HCT116 (cell line): ENCODE measurements at regions not wholly inside any gene's neighbourhood (a gene's known extent, or its start where the extent isn't known, plus 50 kb on each side); places are given as distances from the start of the nearest gene placed in this dataset.

ENCODE experiments used
- CEBPB ChIP-seq: IDR thresholded peaks from 2 replicates; pipeline ENCODE4 v1.6.1; 2012; ENCODE audit warnings: low read depth
- EZH2 ChIP-seq: fragments of 200-600 bp; sonication (generic); IDR thresholded peaks from 2 replicates; pipeline ENCODE4 v1.6.1; 2017; ENCODE audit warnings: antibody characterized with exemption, mixed run types
- POLR2A ChIP-seq: IDR thresholded peaks from 2 replicates; pipeline ENCODE4 v1.7.0; 2011; ENCODE audit warnings: borderline replicate concordance; ENCODE audit not compliant: insufficient read depth, insufficient read length; ENCODE audit errors: extremely low read depth
- POLR2AphosphoS5 ChIP-seq: IDR thresholded peaks from 2 replicates; pipeline ENCODE4 v1.6.1; 2011; ENCODE audit warnings: mild to moderate bottlenecking, low read depth, low read length, moderate library complexity
- RAD21 ChIP-seq: IDR thresholded peaks from 2 replicates; pipeline ENCODE4 v1.6.1; 2012; ENCODE audit warnings: low read depth, mild to moderate bottlenecking
- SP1 ChIP-seq: IDR thresholded peaks from 2 replicates; pipeline ENCODE4 v1.6.1; 2012; ENCODE audit warnings: low read depth
- YY1 ChIP-seq: IDR thresholded peaks from 2 replicates; pipeline ENCODE4 v1.6.1; 2011; ENCODE audit warnings: low read length, low read depth, moderate library complexity, mild to moderate bottlenecking; ENCODE audit not compliant: insufficient replicate concordance; ENCODE audit errors: extremely low read depth
- ZNF274 ChIP-seq: fragments of 200-500 bp; sonication (Bioruptor generic); IDR thresholded peaks from 2 replicates; pipeline ENCODE4 v1.6.1; 2014; ENCODE audit warnings: mild to moderate bottlenecking, low read depth, low read length, inconsistent platforms
- TF ChIP-seq, protein P1 (sequence below): IDR thresholded peaks from 2 replicates; pipeline ENCODE4 v1.6.1; 2012
- TF ChIP-seq, protein P2 (sequence below), 3 experiments: fragments of 200-600 bp in 1 of 3; sonication (generic) in 1 of 3; IDR thresholded peaks in 2 of 3; conservative IDR thresholded peaks in 1 of 3; 2 replicates each; pipeline ENCODE4 v1.5.1; 2012 to 2017; ENCODE audit warnings: low read depth in 2 of 3, low read length in 2 of 3, antibody characterized with exemption in 1 of 3, borderline replicate concordance in 1 of 3, control low read depth in 1 of 3, mild to moderate bottlenecking in 1 of 3, mixed read lengths in 1 of 3, mixed run types in 1 of 3, moderate library complexity in 1 of 3; ENCODE audit not compliant: insufficient read depth in 1 of 3
- TF ChIP-seq, protein P3 (sequence below): IDR thresholded peaks from 2 replicates; pipeline ENCODE4 v1.6.1; 2011; ENCODE audit warnings: mild to moderate bottlenecking, low read length, moderate library complexity; ENCODE audit not compliant: insufficient replicate concordance; ENCODE audit errors: extremely low read depth

DNA sequence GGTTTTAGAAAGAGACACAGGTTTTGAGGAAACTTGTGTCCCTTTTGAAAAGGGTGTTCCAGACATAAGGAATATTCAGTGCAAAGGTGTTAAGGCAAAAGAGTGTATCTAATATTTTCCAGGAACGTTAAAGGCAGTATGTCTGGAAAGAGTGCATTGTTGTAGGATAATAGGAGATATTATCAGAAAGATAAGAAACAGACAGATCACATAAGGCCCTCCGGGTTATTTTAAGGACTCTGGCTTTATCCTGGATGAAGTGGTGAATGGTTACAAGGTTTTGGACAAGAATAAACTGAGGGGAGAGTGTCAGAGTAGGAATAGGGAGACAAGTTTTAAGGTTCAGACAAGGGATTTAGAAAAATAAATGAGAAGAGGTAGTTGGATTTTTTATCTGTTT lies 493.7 kb upstream of the GRM7 start:
- TF ChIP-seq, protein P1, sequence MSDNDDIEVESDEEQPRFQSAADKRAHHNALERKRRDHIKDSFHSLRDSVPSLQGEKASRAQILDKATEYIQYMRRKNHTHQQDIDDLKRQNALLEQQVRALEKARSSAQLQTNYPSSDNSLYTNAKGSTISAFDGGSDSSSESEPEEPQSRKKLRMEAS, result no peak
- TF ChIP-seq EZH2 (no peak), POLR2A (no peak), CEBPB (no peak), POLR2AphosphoS5 (no peak), ZNF274 (no peak), YY1 (no peak), SP1 (no peak), RAD21 (no peak)
- TF ChIP-seq, protein P2, sequence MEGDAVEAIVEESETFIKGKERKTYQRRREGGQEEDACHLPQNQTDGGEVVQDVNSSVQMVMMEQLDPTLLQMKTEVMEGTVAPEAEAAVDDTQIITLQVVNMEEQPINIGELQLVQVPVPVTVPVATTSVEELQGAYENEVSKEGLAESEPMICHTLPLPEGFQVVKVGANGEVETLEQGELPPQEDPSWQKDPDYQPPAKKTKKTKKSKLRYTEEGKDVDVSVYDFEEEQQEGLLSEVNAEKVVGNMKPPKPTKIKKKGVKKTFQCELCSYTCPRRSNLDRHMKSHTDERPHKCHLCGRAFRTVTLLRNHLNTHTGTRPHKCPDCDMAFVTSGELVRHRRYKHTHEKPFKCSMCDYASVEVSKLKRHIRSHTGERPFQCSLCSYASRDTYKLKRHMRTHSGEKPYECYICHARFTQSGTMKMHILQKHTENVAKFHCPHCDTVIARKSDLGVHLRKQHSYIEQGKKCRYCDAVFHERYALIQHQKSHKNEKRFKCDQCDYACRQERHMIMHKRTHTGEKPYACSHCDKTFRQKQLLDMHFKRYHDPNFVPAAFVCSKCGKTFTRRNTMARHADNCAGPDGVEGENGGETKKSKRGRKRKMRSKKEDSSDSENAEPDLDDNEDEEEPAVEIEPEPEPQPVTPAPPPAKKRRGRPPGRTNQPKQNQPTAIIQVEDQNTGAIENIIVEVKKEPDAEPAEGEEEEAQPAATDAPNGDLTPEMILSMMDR (IDR thresholded peaks at IDR 0.05 in 2 of 3, conservative IDR thresholded peaks at IDR 0.05 in 1 of 3; ENCODE audit: borderline replicate concordance in 1 of 3, insufficient read depth in 1 of 3, low read depth in 2 of 3, low read length in 2 of 3), result no peak
- TF ChIP-seq, protein P3, sequence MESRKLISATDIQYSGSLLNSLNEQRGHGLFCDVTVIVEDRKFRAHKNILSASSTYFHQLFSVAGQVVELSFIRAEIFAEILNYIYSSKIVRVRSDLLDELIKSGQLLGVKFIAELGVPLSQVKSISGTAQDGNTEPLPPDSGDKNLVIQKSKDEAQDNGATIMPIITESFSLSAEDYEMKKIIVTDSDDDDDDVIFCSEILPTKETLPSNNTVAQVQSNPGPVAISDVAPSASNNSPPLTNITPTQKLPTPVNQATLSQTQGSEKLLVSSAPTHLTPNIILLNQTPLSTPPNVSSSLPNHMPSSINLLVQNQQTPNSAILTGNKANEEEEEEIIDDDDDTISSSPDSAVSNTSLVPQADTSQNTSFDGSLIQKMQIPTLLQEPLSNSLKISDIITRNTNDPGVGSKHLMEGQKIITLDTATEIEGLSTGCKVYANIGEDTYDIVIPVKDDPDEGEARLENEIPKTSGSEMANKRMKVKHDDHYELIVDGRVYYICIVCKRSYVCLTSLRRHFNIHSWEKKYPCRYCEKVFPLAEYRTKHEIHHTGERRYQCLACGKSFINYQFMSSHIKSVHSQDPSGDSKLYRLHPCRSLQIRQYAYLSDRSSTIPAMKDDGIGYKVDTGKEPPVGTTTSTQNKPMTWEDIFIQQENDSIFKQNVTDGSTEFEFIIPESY, result no peak
